WTC11 (cell line): ENCODE measurements at regions not wholly inside any gene's neighbourhood (a gene's known extent, or its start where the extent isn't known, plus 50 kb on each side); places are given as distances from the start of the nearest gene placed in this dataset.

Experiments
- ATAC-seq: fragments of 200-7000 bp; cut with Tn5 transposase; 2 replicates; pipeline ENCODE4 v1.10.0; 2021; ENCODE audit warnings: mild to moderate bottlenecking, moderate library complexity
- CTCF ChIA-PET: fragments of 300-600 bp; sonication (Branson Sonifier 250); formaldehyde crosslinking; loops from one replicate; lab custom pipeline; 2021; ENCODE audit warnings: antibody characterized with exemption; lab: Charles Lee
- POLR2A ChIA-PET: fragments of 350-600 bp; sonication (Branson Sonifier 250); formaldehyde crosslinking; loops from one replicate; lab custom pipeline; 2021; ENCODE audit warnings: antibody characterized with exemption; lab: Charles Lee
- DNase-seq: peaks from one replicate; pipeline ENCODE4 v3.0.0; 2021; ENCODE audit warnings: low spot score
- H3K27ac Mint-ChIP-seq: 2 replicates; pipeline ENCODE4 v1.8.0; 2021; ENCODE audit warnings: mixed read lengths
- H3K27me3 Mint-ChIP-seq: 2 replicates; pipeline ENCODE4 v1.8.0; 2021; ENCODE audit warnings: low read depth, mild to moderate bottlenecking, moderate library complexity, mixed read lengths
- H3K36me3 Mint-ChIP-seq: 2 replicates; pipeline ENCODE4 v1.8.0; 2021; ENCODE audit warnings: mixed read lengths
- H3K4me1 Mint-ChIP-seq: 2 replicates; pipeline ENCODE4 v1.8.0; 2022; ENCODE audit warnings: mixed read lengths
- H3K4me3 Mint-ChIP-seq: 2 replicates; pipeline ENCODE4 v1.8.0; 2021; ENCODE audit warnings: mild to moderate bottlenecking, moderate library complexity, mixed read lengths
- H3K9me3 Mint-ChIP-seq: 2 replicates; pipeline ENCODE4 v1.8.0; 2021; ENCODE audit warnings: mixed read lengths
- AR ChIP-seq: fragments of 250-450 bp; sonication (Bioruptor Pico); IDR thresholded peaks from 2 replicates; pipeline ENCODE4 v1.9.0; 2021; ENCODE audit warnings: mild to moderate bottlenecking
- ATF3 ChIP-seq: sonication (generic); formaldehyde crosslinking; conservative IDR thresholded peaks from 2 replicates; pipeline ENCODE4 v1.8.1; 2022; ENCODE audit warnings: mild to moderate bottlenecking, missing genetic modification reagents
- EMX1 ChIP-seq: fragments of 250-450 bp; sonication (Bioruptor Pico); IDR thresholded peaks from 2 replicates; pipeline ENCODE4 v1.8.0; 2021; ENCODE audit warnings: mild to moderate bottlenecking
- JUN ChIP-seq: sonication (generic); formaldehyde crosslinking; IDR thresholded peaks from 2 replicates; pipeline ENCODE4 v1.8.0; 2023; ENCODE audit warnings: mild to moderate bottlenecking, missing genetic modification reagents
- NFATC4 ChIP-seq: fragments of 250-450 bp; sonication (Bioruptor Pico); IDR thresholded peaks from 2 replicates; pipeline ENCODE4 v1.9.0; 2021; ENCODE audit warnings: mild to moderate bottlenecking
- TCF7 ChIP-seq: sonication (generic); formaldehyde crosslinking; IDR thresholded peaks from 2 replicates; pipeline ENCODE4 v1.8.0; 2022; ENCODE audit warnings: mild to moderate bottlenecking, low read depth, missing genetic modification reagents, moderate library complexity
- TEAD1 ChIP-seq: sonication (generic); formaldehyde crosslinking; IDR thresholded peaks from 2 replicates; pipeline ENCODE4 v1.8.0; 2022; ENCODE audit warnings: mild to moderate bottlenecking, missing genetic modification reagents
- TEAD4 ChIP-seq: sonication (generic); formaldehyde crosslinking; IDR thresholded peaks from 2 replicates; pipeline ENCODE4 v1.8.0; 2022; ENCODE audit warnings: mild to moderate bottlenecking, missing genetic modification reagents
- ZBTB21 ChIP-seq: sonication (generic); formaldehyde crosslinking; IDR thresholded peaks from 2 replicates; pipeline ENCODE4 v1.8.1; 2023; ENCODE audit warnings: mild to moderate bottlenecking, missing genetic modification reagents, borderline replicate concordance
- ZBTB43 ChIP-seq: sonication (generic); formaldehyde crosslinking; IDR thresholded peaks from 2 replicates; pipeline ENCODE4 v1.8.1; 2023; ENCODE audit warnings: mild to moderate bottlenecking, missing genetic modification reagents
- ZNF423 ChIP-seq: fragments of 250-450 bp; sonication (Bioruptor Pico); IDR thresholded peaks from 2 replicates; pipeline ENCODE4 v2.1.2; 2022; ENCODE audit warnings: mild to moderate bottlenecking, moderate library complexity
- ZNF532 ChIP-seq: fragments of 250-450 bp; sonication (Bioruptor Pico); IDR thresholded peaks from 2 replicates; pipeline ENCODE4 v1.9.0; 2021; ENCODE audit warnings: mild to moderate bottlenecking, borderline replicate concordance
- TF ChIP-seq, protein P1 (sequence below): sonication (generic); formaldehyde crosslinking; IDR thresholded peaks from 2 replicates; pipeline ENCODE4 v1.8.0; 2022; ENCODE audit warnings: mild to moderate bottlenecking, missing genetic modification reagents
- TF ChIP-seq, protein P2 (sequence below): fragments of 250-450 bp; sonication (Bioruptor Pico); IDR thresholded peaks from 2 replicates; pipeline ENCODE4 v1.9.0; 2021; ENCODE audit warnings: mild to moderate bottlenecking
- TF ChIP-seq, protein P3 (sequence below): sonication (generic); formaldehyde crosslinking; IDR thresholded peaks from 2 replicates; pipeline ENCODE4 v1.8.0; 2023; ENCODE audit warnings: missing genetic modification reagents
- TF ChIP-seq, protein P4 (sequence below): sonication (generic); formaldehyde crosslinking; IDR thresholded peaks from 2 replicates; pipeline ENCODE4 v1.8.0; 2022; ENCODE audit warnings: mild to moderate bottlenecking, missing genetic modification reagents

DNA sequence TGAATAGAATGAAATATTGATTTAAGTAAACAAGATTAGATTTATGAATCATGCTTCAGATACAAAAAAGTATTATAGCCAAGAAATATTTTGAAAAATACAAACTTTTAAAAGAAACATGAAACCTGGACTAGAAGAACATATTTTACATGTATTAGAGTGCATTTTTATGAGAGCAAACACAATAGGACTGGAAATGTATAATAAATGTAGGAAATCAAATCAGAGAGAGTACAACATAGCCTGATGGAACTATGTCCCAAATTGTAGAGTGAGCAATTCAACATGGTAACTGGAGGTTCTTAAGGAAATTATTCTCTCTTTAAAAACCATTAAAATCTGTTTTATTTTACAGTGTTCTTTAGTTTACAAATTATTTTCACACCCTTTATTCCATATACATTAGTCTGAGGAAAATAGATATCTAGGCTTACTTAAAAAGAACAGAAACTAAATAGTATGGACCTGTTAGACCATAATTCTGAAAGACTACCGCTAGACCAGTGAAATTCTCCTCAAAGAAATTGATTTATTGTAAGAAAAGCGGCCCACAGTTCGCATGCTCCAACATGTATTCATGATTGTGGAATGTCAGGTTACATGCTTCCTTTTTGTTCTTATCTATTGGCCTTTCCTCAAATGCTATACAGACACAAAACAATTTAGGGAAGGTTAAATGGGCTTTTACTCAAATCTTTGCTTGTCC is 1526.5 kb upstream of the SLC10A2 start:
- Mint-ChIP-seq H3K27ac (no peak overlapping the region), H3K36me3 (no peaks in the 10 kb centered on the region)

More for the DNA sequence above, 1526.5 kb upstream of the SLC10A2 start:
- no peak for DNase-seq
- CTCF ChIA-PET, result no interaction called here
- Mint-ChIP-seq H3K27me3 (no peaks in the 10 kb centered on the region), H3K4me1 (peaks cover 10% of the 10 kb centered on the region; the same call in 1 of the 2 replicates), H3K4me3 (no peak overlapping the region), H3K9me3 (no peaks in the 10 kb centered on the region)
- POLR2A ChIA-PET, result no interaction called here
- ATAC-seq, result no peak
- no peak for TF ChIP-seq ZBTB21 (CRISPR knock-in tag)
- TF ChIP-seq, protein P1, sequence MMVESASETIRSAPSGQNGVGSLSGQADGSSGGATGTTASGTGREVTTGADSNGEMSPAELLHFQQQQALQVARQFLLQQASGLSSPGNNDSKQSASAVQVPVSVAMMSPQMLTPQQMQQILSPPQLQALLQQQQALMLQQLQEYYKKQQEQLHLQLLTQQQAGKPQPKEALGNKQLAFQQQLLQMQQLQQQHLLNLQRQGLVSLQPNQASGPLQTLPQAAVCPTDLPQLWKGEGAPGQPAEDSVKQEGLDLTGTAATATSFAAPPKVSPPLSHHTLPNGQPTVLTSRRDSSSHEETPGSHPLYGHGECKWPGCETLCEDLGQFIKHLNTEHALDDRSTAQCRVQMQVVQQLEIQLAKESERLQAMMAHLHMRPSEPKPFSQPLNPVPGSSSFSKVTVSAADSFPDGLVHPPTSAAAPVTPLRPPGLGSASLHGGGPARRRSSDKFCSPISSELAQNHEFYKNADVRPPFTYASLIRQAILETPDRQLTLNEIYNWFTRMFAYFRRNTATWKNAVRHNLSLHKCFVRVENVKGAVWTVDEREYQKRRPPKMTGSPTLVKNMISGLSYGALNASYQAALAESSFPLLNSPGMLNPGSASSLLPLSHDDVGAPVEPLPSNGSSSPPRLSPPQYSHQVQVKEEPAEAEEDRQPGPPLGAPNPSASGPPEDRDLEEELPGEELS (CRISPR knock-in tag), result no peak
- no peak for TF ChIP-seq ZBTB43 (CRISPR knock-in tag)
- TF ChIP-seq AR (CRISPR knock-in tag), result no peak
- TF ChIP-seq, protein P2, sequence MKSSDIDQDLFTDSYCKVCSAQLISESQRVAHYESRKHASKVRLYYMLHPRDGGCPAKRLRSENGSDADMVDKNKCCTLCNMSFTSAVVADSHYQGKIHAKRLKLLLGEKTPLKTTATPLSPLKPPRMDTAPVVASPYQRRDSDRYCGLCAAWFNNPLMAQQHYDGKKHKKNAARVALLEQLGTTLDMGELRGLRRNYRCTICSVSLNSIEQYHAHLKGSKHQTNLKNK (CRISPR knock-in tag), result no peak
- TF ChIP-seq, protein P3, sequence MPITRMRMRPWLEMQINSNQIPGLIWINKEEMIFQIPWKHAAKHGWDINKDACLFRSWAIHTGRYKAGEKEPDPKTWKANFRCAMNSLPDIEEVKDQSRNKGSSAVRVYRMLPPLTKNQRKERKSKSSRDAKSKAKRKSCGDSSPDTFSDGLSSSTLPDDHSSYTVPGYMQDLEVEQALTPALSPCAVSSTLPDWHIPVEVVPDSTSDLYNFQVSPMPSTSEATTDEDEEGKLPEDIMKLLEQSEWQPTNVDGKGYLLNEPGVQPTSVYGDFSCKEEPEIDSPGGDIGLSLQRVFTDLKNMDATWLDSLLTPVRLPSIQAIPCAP, result no peak
- no peak for TF ChIP-seq ZNF423 (CRISPR knock-in tag)
- TF ChIP-seq EMX1 (CRISPR knock-in tag), result no peak
- TF ChIP-seq TCF7 (CRISPR knock-in tag), result no peak
- TF ChIP-seq ATF3 (CRISPR knock-in tag), result no peak
- no peak for TF ChIP-seq TEAD1 (CRISPR knock-in tag)
- no peak for TF ChIP-seq TEAD4 (CRISPR knock-in tag)
- TF ChIP-seq ZNF532 (CRISPR knock-in tag), result no peak
- TF ChIP-seq JUN (CRISPR knock-in tag), result no peak
- TF ChIP-seq NFATC4, result no peak
- TF ChIP-seq, protein P4, sequence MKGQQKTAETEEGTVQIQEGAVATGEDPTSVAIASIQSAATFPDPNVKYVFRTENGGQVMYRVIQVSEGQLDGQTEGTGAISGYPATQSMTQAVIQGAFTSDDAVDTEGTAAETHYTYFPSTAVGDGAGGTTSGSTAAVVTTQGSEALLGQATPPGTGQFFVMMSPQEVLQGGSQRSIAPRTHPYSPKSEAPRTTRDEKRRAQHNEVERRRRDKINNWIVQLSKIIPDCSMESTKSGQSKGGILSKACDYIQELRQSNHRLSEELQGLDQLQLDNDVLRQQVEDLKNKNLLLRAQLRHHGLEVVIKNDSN (CRISPR knock-in tag), result no peak
